Choroid plexus epithelial cell (primary cell): ENCODE measurements at regions not wholly inside any gene's neighbourhood (a gene's known extent, or its start where the extent isn't known, plus 50 kb on each side); places are given as distances from the start of the nearest gene placed in this dataset.
A peak's percentile ranks its signal among the peaks of the same experiment; 100 is the strongest.

Source experiments
- DNase-seq: peaks from one replicate; pipeline ENCODE4 v3.0.0-alpha.2; 2010; ENCODE audit warnings: low read depth
- H3K4me3 ChIP-seq: 2 replicates; pipeline ENCODE4 v1.5.1; 2011; ENCODE audit warnings: low read depth, mild to moderate bottlenecking, control low read depth, low read length, moderate library complexity
- CTCF ChIP-seq: conservative IDR thresholded peaks from 2 replicates; pipeline ENCODE4 v1.5.1; 2011; ENCODE audit warnings: low read depth, mild to moderate bottlenecking, control low read depth, inconsistent platforms, low read length, moderate library complexity

DNA sequence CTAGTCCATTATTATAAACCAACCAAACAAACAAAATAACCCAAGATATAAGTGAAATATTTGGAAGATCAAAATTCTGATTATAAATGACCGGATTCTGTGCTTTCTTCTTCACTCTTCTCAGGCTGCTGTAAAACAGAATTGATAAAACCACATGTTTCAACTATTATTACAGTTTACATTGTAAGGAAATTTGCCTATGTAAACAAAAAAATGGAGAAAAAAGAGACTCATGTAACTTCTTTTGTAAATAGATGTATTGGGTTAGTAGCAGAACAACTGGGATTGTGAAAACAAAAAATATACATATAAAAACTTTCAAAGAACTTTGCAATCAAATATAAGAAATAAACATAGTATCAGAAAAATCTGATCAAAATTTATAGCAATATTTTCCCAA lies 295.2 kb upstream of the CCDC179 start:
- no peak for TF ChIP-seq CTCF
- no peak overlapping the region for H3K4me3 ChIP-seq

GRCh38 chr11:23164022-23164421 lies 303.7 kb upstream of the CCDC179 start:
- no peak for DNase-seq
- no peak for TF ChIP-seq CTCF
- H3K4me3 ChIP-seq, result no peak overlapping the region

More for the DNA sequence above, 295.2 kb upstream of the CCDC179 start:
- DNase-seq, result no peak

DNA sequence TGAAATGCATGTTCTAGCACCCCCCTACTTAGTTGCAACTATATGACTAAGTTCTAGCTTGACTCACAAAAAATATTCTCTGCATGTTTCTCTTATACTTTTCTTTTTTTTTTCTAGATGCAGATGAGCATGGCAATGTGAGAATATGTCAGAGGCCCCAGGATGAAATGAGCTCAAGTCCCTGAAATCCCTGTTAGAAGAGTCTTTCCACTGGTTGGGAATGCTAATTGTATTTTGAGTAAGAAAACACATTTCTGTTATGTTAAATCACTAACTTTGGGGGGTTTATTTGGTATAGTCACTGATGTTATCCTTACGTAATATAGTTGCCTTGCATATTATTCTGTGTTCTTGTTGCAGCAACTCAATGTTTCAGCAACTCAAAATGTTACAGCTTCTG lies 306.1 kb upstream of the CCDC179 start:
- no peak overlapping the region for H3K4me3 ChIP-seq
- no peak for DNase-seq
- TF ChIP-seq CTCF, result no peak

- no peak for DNase-seq
- no peak for TF ChIP-seq CTCF
- no peak overlapping the region for H3K4me3 ChIP-seq
These were observed 319.3 kb upstream of the CCDC179 start for GRCh38 chr11:23179609-23180008.

DNA sequence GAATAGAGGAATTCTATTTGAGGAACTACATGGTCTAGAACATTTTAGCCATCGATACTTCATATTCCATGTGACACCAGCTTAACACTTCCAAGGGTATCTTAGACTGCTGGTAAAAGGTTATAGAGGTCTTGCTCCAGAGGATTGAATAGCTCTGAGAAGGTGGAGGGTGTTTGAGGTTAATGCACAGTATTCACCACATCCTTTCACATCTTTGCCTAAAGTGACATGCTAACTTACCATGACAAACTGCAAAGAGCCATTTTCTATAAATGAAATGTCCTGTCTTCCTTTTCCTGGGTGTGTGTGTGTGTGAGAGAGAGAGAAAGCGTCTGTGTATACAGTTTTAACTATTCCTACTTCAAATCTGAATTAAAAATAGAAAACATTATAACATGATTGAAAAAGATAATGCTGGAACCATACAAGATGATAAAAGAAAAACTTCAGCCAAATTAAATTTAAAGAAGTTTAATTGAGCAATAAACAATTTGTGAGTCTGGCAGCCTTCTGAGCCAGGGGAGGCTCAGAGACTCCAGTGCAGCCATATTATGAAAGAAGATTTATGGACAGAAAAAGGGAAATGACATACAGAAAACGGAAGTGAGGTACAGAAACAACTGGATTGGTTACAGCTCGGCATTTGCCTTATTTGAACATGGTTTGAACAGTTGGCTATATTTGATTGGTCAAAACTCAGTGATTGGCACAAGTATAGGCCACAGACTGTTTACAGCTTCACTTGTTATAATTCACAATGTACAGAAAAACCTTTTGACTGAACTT lies 320.9 kb upstream of the CCDC179 start:
- TF ChIP-seq CTCF, result no peak
- H3K4me3 ChIP-seq, result no peak overlapping the region
- no peak for DNase-seq

- TF ChIP-seq CTCF, result no peak
- DNase-seq, result peak; percentile 88
- H3K4me3 ChIP-seq, result no peak overlapping the region
These were observed 332.0 kb upstream of the CCDC179 start for GRCh38 chr11:23192256-23192655.

DNA sequence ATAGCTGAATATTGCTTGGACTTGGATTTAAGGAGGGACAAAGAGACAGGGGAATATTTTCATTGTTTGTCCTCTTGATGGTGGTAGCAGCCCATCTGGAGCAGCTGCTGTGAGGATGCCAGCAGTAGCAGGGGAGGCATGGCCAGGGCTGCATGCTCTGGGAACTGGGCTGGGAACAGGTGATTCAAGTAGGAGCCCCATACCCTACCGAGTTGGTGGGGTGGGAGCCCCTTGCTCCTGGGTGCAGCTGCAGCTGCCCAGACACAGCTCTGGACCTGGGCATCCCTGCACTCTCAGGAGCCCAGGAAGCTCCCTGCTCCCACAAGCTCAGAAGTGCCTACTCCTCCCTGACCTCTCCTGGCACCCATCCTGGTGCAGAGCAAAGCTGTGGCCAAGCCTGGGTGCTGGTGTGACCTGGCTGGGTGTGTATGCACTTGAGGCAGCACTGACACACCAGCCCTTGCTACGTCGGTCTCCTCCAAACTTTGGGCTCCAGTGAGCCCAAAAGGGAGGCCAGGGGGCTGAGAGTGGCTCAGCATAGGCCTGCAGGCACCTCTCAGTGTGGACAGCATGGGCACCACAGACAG lies 341.8 kb upstream of the CCDC179 start:
- TF ChIP-seq CTCF, result peak; percentile 25
- DNase-seq, result peak; percentile 22
- H3K4me3 ChIP-seq, result no peak overlapping the region
